GM20431 (cell line): ENCODE measurements at regions not wholly inside any gene's neighbourhood (a gene's known extent, or its start where the extent isn't known, plus 50 kb on each side); places are given as distances from the start of the nearest gene placed in this dataset.

Experiments used
- in situ Hi-C: fragments of 300-500 bp; cut with MseI, MboI; formaldehyde crosslinking; loops from one replicate; pipeline ENCODE4 v1.15.0; 2020; ENCODE audit warnings: low sequenced_read_pairs; ENCODE audit not compliant: unreplicated experiment

DNA sequence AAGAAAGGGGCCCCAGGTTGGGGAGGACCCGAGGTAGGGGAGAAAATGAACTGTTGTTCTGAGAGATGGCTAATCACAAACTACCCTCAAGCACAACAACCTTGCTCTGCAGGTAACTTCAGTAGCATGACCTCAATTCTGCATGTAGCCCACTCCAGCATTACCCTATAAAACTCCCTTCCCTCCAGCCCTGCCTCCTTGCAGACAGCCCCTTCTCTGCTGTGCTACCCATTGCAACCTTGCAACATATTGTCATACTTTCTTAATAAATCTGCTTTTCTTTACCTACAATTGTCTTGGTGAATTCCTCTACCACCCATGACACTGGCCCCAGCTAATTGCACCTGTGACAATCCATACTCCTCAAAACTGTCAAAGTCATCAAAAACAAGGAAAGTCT is 428.9 kb downstream of the MATN1 start:
- in situ Hi-C loops = no loop called here

DNA sequence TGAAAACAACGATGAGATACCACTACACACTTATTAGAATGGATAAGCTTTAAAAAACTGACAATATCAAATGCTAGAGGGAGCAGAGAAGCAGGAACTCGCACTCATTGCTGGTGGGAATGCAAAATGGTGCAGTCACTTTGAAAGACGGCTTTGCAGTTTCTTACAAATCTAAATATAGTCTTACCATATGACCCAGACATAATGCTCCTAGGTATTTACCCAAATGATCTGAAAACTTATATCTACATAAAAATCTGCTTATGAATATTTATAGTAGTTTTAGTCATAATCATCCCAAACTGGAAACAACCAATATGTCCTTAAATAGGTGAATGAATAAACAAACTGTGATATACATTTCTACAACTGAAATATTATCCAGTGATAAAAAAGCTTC is 430.9 kb downstream of the MATN1 start:
- in situ Hi-C loops = no loop called here

DNA sequence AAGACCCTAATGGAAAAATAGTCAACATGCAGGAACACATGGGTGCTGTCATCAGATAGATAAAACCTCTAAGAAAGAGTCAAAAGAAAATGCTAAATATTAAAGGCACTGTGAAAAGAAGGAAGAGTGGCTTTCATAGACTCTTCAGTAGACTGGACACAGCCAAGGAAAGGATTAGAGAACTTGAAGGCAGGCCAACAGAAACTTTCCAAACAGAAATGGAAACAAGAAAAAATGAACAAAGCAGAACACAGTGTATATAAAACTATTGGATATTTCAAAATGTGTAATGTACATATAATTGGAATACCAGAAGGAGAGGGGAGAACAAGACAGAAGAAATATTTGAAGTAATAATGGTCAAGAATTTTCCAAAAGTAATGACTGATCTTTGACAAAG is 431.9 kb downstream of the MATN1 start:
- in situ Hi-C loops = no loop called here

DNA sequence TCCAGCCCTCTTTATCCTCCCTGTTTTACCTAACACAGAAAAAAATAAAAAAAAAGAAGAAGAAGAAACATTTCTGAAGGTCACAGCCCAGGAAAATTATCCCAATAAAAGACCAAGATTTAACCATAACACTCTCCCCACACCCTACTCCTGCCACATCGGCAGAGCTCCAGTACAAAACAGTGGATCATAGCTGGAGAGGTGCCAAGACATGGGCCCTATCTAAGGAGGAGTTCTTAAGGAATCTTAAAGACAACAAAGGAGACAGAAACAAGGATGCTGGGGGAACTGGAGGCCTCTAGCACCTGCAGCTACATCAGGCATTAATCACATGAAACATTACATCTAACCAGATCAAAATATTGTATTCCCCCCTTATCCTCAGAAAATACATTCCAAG is 432.8 kb downstream of the MATN1 start:
- in situ Hi-C loops = no loop called here

DNA sequence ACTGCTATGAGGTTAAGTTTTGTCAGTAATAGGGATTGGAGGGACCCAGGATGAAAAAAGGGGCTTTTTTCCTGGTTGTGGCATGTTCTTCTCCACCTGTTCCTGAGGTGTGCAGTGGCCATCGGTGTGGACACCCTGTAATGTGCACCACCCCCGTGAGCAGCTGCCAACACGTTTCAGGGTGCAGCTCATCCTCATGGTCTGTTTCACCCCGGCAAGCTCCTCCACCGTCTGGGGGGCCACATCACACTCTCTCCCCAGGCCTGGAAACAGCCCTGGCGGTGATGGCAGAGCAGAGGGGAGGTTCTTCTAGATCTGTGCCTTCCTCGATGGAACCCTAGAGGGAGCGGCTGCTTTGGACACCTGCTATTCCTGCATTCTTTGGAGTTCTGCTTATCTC is 435.4 kb downstream of the MATN1 start:
- in situ Hi-C loops = no loop called here

DNA sequence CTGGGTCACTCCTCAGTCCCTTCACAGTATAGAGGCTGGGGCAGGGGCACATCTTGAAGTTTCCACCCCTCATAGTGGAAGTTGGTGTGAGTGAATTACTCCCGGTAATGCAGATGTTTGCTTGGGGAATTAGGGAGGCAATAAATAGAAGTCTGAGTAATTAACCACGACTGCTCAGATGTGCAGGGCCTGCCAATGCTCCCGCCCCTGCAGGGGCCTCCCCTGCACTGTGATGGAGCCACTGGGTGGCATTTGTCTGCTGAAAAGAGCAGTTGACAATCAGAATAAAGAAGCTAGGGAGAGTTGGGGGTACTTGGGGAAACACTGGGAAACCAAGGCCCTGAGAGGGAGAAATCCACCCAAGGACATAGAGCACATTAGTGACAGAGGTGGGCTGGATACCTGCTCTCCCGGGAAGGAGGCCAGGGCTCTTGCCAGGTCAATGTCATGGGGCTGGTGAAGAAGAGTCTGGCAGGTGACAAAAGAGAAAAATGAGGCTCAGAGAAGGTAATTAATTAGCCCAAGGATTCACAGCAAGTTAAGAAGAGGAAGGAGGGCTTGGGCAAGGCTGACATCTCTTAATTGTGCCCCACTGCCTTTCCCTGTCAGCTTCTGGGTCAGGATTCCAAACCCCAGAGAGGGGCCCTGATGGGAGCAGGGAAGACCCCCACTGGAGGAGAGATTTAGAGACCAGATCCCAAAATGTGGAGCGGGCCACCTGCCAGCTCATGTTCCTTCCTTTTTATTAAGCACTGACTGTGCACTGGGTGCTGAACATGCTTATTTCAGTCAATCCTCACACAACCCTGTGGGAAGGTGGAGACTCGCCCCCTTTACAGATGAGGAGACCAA is 436.2 kb downstream of the MATN1 start:
- in situ Hi-C loops = no loop called here

DNA sequence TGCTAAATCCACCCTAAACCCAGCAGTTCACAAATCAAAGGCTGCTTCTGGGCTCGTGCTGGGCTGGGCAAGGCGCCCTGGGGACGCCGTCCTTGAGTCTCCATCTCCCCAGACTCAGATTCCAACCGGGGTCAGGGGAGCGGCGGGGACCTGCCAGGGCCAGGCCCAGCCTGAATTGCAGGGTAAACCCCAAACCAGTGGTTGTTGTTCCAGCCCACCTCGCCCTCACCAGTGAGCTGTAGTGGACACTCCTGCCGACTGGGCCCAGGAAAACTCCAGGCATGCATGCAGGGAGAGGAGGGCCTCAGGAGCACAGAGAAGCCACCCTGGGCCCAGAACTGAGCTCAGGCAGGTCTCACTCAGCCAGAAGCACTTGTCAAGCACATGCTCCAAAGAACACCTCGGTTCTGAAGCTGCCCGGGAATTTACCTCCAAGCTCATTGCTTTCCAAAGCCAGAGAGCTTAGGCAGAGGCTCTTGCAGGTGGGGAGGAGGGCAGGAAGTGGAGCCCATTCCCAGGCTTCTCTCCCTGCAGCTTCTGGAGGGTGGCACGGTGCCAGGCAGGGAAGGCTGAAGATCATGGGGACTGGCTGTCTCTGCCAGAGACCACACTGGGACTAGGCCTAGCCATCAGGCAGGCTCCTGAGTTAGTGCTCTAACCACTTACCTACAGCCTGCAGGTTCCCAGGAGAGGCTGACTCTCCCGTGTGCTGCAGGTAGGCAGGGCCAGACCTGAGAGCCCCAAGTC is 437.0 kb downstream of the MATN1 start:
- in situ Hi-C loops = no loop called here

DNA sequence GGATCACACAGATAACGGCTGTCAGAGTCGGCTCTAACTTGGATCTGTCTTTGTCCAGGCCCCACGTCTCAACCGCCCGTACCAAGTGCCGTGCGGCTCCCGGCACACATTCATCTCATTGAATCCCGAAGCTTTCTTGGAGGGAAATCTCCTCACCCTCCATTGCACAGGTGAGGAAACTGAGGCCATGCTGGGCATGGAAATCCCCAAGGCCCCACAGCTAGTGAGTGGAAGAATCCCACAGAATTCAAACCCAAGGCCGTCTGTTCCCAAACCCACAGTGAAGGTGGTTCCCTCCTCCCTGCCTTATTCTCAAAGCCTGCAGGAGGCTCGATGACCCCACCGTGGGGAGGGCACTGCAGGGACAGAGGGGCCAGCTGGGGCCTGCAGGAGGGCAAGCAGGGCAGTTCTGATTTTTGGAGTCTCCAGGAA is 437.9 kb downstream of the MATN1 start:
- in situ Hi-C loops = no loop called here

DNA sequence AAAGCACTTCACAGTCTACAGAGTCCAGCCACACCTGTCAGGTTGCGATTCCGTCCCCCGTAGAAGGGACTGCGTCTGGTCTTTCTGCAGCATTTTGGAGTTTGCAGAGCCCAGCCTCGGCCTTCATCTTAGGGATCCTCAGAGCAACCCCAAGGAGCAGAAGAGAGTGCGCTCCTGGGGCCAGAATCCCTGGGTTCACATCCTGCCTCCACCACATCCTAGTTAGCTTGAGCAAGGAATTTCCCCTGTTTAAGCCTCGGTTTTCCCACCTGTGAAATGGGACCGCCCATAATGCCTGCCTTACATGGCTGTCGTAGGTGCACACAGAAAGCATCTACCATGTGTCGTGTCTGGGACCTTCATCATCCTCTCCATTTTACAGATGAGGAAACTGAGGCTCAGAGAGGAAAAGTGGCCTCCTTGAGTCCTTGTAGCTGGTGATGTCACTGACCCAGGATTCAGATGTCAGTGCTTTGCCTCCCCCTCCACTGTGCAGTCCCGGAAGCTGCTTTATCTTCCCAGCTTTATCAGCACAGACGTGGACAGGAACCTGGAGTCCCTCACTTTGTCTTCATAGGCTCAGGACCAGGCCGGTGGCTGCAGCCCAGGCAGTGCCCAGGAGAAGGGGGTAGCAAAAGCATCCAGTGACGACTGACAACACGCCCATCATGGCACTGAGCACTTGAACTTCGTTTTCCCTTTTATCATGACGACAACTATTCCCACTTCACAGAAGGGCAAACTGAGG is 438.5 kb downstream of the MATN1 start:
- in situ Hi-C loops = no loop called here

DNA sequence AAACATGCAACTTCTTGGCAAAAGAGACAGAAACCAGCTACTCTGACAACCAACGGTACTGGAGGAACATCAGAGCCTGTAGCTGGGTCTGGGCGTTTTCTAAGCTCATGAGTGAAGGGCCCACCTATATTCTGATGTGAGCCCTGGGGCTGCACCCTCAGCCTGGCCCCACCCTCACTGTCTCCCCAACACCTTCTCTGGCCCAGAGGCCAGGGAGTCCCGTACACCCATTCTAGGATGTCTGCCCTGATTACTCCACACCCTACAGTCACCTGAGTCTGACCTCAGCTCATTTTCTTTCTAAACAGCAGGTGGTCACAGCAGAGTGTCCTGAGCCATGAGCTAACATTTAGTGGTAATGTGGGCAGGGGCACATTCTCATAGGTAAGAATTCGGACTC is 439.2 kb downstream of the MATN1 start:
- in situ Hi-C loops = no loop called here

DNA sequence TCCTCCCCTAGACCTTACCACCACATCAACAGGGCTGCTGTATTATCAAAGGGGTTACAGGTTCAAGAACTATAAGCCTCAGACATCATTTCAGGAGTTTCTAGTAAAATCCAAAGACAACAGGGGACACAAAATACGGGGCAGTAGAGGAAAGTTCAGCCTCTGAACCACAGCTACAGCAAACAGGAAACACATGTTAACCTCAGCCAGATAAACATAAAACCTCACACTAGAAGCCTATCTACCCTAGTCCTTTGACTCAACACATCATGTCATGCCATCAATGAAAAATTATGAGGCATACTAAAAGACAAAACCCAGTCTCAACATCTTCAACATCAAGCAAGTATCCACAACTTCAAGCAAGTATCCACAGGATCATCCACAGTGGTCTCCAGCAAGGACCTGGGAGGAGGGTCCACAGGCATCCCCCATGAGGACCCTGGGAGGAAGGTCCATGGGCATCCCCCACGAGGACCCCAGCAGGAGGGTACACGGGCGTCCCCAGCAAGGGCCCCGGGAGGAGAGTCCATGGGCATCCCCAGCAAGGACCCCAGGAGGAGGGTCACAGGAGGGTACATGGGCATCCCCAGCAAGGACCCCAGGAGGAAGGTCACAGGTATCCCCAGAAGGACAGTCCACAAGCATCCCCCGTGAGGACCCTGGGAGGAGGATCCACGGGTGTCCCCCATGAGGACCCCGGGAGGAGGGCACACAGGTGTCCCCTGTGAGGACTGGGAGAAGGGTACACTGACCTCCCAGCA is 440.0 kb downstream of the MATN1 start:
- in situ Hi-C loops = no loop called here

DNA sequence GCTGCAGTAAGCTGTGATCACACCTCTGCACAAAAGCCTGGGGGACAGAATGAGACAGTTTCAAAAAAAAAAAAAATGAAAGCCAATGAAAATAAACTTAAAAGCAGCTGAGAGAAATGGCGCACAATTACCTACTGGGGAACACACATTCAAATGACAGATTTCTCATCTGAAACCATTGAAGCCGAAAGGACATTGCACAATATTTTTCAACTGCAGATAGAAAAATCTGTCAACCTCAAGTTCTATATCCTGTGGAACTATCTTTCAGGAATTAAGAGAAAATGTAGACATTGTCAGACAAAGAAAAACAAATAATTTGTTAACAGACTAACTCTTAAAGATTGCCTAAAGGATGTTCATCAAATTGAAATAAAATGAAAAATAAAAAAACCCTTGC is 442.8 kb downstream of the MATN1 start:
- in situ Hi-C loops = no loop called here

DNA sequence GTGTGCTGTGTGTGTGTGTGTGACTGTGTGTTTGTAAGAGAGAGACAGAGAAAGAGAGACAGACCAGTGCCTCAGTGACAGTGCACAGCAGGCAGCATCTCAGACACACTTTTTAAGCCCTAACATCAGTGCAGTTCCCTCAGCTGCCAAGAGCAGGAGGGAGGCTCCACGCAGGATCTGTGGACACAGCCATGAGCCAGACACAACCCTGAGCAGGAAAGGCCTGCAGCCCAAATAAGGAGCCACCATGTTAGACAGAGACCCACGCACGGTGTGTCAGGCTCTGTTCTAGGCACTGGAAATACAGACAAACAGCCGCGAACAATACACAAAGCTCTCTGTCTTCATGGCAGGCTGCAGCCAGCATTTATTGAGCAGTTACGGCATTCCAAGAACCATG is 445.5 kb downstream of the MATN1 start:
- in situ Hi-C loops = no loop called here

DNA sequence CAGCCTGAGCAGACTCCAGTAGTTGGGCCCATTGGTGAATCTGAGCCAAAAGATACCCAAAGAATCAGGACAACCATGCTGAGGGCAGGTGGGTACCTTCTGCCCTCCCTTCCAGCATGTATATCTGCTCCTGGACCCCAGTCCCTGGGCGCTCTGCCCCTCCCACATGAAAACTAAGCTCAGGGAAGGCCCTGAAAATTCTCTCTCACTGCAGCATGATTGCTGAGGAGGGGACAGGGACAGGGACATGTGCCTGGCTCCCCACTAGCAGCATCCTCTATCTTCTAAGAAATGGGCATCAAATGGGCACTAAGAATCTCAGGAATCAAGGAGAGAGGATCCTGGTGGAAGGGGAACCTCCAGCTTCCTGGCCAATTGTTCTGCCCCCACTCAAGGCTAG is 446.0 kb downstream of the MATN1 start:
- in situ Hi-C loops = no loop called here

DNA sequence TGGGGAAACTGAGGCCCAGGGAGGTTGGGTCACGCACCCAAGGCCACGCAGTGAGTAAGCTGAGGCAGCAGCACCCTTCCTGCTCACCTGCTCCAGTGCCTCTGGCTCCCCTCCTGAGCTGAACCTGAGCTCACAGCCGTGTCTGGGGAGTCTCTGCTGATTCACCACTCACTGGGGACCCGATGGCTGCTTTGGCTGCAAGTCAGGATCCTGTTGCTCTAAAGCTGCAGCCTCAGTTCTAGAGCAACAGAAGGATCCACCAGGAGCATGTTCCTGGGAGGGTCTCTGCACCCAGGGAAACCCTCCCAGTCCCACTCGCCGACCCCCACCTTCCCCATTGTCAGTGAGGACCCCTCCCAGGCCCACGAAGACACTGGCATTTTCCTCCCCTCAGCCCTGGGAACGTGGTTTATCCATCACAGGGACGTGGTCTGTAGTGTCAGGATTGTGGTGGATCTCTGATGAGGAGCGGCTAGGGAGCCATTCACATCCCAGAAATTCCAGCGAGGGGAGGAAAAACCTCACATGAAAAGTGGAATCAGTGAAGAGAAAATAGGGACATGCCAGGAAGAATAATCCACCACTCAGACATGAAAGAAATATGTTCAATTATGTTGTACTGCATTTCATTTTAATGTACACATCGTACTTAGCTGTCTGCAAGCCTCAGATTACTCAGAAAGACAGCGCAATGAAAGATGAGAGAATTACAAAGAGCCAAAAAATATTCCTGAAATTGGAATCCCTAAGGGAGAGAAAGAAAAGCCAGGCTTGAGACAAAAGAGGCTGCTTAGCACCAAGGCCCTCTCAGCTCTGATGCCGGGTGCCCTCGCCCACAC is 447.2 kb downstream of the MATN1 start:
- in situ Hi-C loops = no loop called here

DNA sequence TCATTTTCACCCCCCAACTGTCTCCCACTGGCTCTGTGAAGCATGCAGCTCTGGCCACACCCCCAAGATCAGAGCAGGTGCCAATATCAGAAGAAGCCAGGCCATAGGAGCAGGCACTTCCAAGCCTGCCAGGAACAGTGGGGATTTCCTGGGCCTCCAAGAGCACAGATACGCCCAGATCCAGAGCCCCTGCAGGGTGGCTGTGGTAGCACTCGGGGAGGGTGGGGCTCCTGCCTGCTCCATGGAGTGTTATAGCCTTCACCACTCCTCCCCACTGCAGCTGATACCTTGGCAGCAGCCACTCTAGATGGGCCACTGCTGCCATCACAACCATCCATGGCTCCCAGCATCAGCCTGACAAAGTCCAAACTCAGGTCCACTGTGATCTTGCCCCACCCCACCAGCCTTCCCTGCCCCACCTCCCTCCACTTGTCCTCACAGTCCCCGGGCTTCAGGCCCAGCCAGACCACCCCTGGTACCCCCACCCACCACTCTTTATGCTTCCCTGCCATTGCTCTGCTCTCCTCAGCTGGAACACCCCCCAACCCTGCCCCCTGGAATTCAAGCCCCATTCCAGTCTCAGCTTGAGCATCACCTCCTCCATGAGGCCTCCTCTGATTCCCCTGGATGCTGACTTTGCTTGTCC is 448.3 kb downstream of the MATN1 start:
- in situ Hi-C loops = no loop called here

DNA sequence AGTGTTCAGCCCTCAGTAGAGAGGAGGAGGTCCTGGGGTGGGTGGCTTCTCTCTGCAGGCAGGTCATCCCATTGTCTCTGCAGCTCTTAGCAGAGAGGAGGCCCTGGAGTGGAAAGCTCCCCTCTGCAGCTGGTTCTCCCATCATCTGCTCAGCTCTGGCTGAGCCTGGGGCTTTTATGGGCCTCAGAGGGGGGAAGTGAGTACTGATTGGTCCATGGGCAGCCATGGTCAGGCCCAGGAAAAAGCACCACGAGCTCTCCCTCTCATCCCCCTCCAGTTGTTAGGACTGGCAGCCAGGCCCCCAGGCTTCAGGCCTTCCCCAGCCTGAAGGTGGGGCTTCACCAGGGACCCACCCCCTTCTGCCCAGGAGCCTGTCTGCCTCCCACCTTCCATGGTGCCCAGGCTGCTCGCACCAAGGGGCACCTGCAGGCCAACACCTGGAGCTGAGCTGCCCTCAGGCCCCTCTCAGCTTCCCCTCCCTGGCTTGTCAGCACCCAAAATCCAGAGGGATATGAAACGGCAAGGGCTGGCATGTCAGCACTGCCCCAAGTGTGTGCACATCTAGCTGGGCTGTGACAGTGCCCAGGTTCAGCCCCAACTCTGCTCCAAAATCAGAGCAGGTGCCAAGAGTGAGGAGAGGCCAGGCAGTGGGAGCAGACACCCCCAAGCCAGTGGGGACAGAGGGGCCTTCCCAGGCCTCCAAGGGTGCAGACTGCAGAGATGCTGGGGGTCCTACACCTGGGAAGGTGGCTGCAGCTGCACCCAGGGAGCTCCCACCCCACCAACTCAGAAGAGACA is 449.0 kb downstream of the MATN1 start:
- in situ Hi-C loops = no loop called here

DNA sequence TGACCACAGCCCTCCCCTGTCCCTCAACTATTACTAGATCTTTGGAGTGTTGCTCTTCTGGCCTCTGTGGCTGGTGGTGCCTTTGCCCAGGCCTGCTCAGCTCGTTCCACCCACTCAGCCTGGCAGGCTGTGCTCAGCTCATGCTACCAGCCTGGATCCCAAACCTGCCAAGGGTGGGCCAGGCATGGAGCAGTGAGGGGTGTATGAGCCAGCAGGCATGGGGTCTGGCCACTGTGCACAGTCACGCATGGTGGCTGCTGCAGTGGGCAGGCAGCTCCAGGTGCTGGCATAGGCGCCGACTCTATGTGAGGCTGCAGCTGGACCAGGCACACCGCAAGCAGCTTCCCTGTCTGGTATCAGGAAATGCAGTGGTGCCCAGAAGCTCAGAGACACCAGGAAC is 449.9 kb downstream of the MATN1 start:
- in situ Hi-C loops = no loop called here
